Progenitor cell of endocrine pancreas (in vitro differentiated cells): ENCODE measurements at regions not wholly inside any gene's neighbourhood (a gene's known extent, or its start where the extent isn't known, plus 50 kb on each side); places are given as distances from the start of the nearest gene placed in this dataset.

Experiments
- DNase-seq: peaks from one replicate; pipeline ENCODE4 v3.0.0; 2021; ENCODE audit warnings: low spot score; ENCODE audit not compliant: unreplicated experiment
- H3K27ac Mint-ChIP-seq: 2 replicates; pipeline ENCODE4 v1.8.0; 2021; ENCODE audit warnings: mild to moderate bottlenecking, moderate library complexity, mixed read lengths
- H3K27me3 Mint-ChIP-seq: 2 replicates; pipeline ENCODE4 v1.8.0; 2021; ENCODE audit warnings: mixed read lengths
- H3K36me3 Mint-ChIP-seq: 2 replicates; pipeline ENCODE4 v1.8.0; 2022; ENCODE audit warnings: mixed read lengths; ENCODE audit not compliant: insufficient read depth
- H3K4me1 Mint-ChIP-seq: 2 replicates; pipeline ENCODE4 v1.8.0; 2021; ENCODE audit warnings: low read depth, mixed read lengths
- H3K4me3 Mint-ChIP-seq: 2 replicates; pipeline ENCODE4 v1.8.0; 2021; ENCODE audit warnings: low read depth, mild to moderate bottlenecking, moderate library complexity, mixed read lengths
- H3K9me3 Mint-ChIP-seq: 2 replicates; pipeline ENCODE4 v1.8.0; 2021; ENCODE audit warnings: low read depth, mixed read lengths
- CTCF ChIP-seq: fragments of 200-600 bp; sonication (generic); IDR thresholded peaks from one replicate; pipeline ENCODE4 v1.5.0; 2021; ENCODE audit warnings: antibody characterized with exemption, mild to moderate bottlenecking; ENCODE audit not compliant: unreplicated experiment

- peaks cover 37% of the 10 kb centered on the region for H3K27me3 Mint-ChIP-seq
- H3K27ac Mint-ChIP-seq = no peak overlapping the region
- no peaks in the 10 kb centered on the region for H3K36me3 Mint-ChIP-seq
- no peak overlapping the region for H3K4me3 Mint-ChIP-seq
- no peak for TF ChIP-seq CTCF
- no peak for DNase-seq
- peaks cover 7% of the 10 kb centered on the region for H3K4me1 Mint-ChIP-seq
- H3K9me3 Mint-ChIP-seq = no peaks in the 10 kb centered on the region
These were observed 1027.6 kb downstream of the BCL11B start for GRCh38 chr14:98244162-98244948.

- H3K4me1 Mint-ChIP-seq = peaks cover 8% of the 10 kb centered on the region
- H3K27me3 Mint-ChIP-seq = peaks cover 40% of the 10 kb centered on the region
- H3K27ac Mint-ChIP-seq = no peak overlapping the region
- DNase-seq = no peak
- no peaks in the 10 kb centered on the region for H3K36me3 Mint-ChIP-seq
- no peaks in the 10 kb centered on the region for H3K9me3 Mint-ChIP-seq
- no peak overlapping the region for H3K4me3 Mint-ChIP-seq
- TF ChIP-seq CTCF = no peak
These were observed 1026.9 kb downstream of the BCL11B start for GRCh38 chr14:98244966-98245569.

GRCh38 chr14:98249057-98249456, 1022.9 kb downstream of the BCL11B start:
- Mint-ChIP-seq H3K4me3 (no peak overlapping the region), H3K27me3 (peaks cover 50% of the 10 kb centered on the region), H3K36me3 (no peaks in the 10 kb centered on the region), H3K4me1 (peaks cover 8% of the 10 kb centered on the region), H3K9me3 (no peaks in the 10 kb centered on the region), H3K27ac (no peak overlapping the region)
- no peak for TF ChIP-seq CTCF
- DNase-seq = no peak

- Mint-ChIP-seq H3K27ac (no peak overlapping the region), H3K4me1 (peaks cover 8% of the 10 kb centered on the region), H3K4me3 (no peak overlapping the region), H3K27me3 (peaks cover 49% of the 10 kb centered on the region), H3K9me3 (no peaks in the 10 kb centered on the region), H3K36me3 (no peaks in the 10 kb centered on the region)
- DNase-seq = no peak
- no peak for TF ChIP-seq CTCF
These were observed 1022.5 kb downstream of the BCL11B start for GRCh38 chr14:98249476-98249875.

- H3K4me1 Mint-ChIP-seq = peaks cover 8% of the 10 kb centered on the region
These were observed 1019.2 kb downstream of the BCL11B start for GRCh38 chr14:98252820-98253219.

More at GRCh38 chr14:98252820-98253219, 1019.2 kb downstream of the BCL11B start:
- DNase-seq = no peak
- H3K4me3 Mint-ChIP-seq = no peak overlapping the region
- no peak for TF ChIP-seq CTCF
- H3K36me3 Mint-ChIP-seq = no peaks in the 10 kb centered on the region
- H3K9me3 Mint-ChIP-seq = no peaks in the 10 kb centered on the region
- H3K27ac Mint-ChIP-seq = no peak overlapping the region
- peaks cover 39% of the 10 kb centered on the region for H3K27me3 Mint-ChIP-seq
